HG03571 (cell line): ENCODE measurements at regions not wholly inside any gene's neighbourhood (a gene's known extent, or its start where the extent isn't known, plus 50 kb on each side); places are given as distances from the start of the nearest gene placed in this dataset.

Experiments
- ATAC-seq: cut with Tn5 transposase; IDR thresholded peaks from one replicate; pipeline ENCODE4 v1.9.1; 2021; ENCODE audit not compliant: unreplicated experiment

- no peak for ATAC-seq
These were observed 463.6 kb downstream of the TBC1D22A start for GRCh38 chr22:47225931-47226633.

GRCh38 chr22:47225080-47225930 is 462.9 kb downstream of the TBC1D22A start:
- no peak for ATAC-seq
